Left renal pelvis (tissue), 4 donors: ENCODE measurements at regions not wholly inside any gene's neighbourhood (a gene's known extent, or its start where the extent isn't known, plus 50 kb on each side); places are given as distances from the start of the nearest gene placed in this dataset.

Experiments used
- DNase-seq, 4 donors: peaks; one replicate each; pipeline ENCODE4 v3.0.0-alpha.2; 2013; ENCODE audit warnings: low read depth in 4 of 4, low spot score in 3 of 4

GRCh38 chr6:44603044-44603686, 215.7 kb downstream of the CDC5L start:
- no peak for DNase-seq

- no peak for DNase-seq
These were observed 219.0 kb downstream of the CDC5L start for GRCh38 chr6:44606504-44606903.

DNA sequence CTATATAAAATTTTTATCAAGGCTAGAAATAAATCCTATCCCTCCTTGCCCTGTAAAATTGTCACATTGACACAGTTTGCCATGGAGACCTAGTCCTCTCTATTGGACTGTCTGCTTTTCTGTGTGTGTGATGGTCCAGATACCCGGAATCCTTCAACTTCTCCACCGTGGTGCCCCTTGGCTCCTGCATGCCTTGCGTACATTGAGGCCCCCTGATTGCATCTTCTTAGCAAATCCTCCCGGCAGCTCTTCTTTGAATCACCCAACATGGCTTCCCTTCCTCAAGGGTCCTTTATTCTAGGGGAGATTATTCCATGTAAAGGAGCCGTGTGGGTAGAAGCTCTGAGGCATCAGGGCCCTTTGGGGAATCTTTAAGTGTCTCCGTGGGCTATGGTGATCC, 219.5 kb downstream of the CDC5L start:
- no peak for DNase-seq

DNA sequence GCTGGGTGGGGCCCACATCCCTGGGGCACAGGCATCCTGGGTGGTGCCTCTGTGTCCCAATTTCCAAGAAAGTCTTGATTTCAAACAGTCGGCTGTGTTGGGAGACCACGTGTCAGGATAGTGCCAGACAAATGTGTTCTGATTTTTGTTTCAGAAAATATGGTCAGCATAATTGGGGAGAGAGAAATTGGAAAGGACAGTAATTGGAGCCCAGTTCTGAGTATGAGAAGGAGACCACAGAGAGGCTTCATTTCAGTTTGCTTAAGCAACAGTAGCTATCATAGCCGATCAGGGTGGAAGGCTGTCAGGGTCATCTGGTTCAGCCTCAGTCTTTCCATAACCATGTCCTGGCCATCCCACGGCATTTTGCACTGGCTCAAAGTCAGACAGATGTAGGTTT, 220.7 kb downstream of the CDC5L start:
- no peak for DNase-seq

- DNase-seq: no peak
These were observed 221.6 kb downstream of the CDC5L start for GRCh38 chr6:44609051-44609612.

DNA sequence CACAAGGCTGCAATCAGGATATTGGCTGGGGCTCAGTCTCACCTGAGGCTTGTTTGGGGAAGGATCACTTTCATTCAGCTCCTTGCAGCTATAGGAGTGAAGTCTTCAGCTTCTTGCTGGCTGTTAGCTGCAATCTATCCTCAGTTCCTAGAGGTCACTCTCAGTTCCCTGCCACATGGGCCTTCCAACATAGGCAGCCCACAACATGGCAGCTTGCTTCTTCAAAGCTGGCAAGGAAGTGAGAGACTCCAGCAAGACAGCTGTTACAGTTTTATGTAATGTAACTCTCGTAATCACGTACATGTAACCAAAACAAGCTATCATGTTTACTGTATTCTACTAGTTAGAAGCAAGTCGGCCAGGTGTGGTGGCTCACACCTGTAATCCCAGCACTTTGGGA, 226.9 kb downstream of the CDC5L start:
- no peak for DNase-seq

DNA sequence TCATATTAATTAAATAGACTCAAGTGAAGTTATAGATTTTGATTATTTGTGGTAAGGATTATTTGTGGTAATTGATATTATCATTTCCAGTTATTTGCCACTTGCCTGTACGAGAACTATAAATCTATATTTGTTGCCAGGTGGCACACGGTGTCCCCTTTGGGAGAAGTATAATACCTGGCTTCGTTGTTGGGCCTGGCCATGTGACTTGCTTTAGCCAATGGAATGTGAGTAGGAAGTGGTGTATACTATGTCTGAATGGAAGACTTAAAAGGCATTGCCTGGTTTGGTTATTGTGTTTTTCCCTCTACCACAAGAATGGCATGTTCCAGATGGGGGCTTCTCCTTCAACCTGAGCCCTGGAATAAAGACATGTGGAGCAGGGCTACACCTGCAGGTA, 228.1 kb downstream of the CDC5L start:
- no peak for DNase-seq

- DNase-seq: no peak
These were observed 229.9 kb downstream of the CDC5L start for GRCh38 chr6:44617416-44617815.

DNA sequence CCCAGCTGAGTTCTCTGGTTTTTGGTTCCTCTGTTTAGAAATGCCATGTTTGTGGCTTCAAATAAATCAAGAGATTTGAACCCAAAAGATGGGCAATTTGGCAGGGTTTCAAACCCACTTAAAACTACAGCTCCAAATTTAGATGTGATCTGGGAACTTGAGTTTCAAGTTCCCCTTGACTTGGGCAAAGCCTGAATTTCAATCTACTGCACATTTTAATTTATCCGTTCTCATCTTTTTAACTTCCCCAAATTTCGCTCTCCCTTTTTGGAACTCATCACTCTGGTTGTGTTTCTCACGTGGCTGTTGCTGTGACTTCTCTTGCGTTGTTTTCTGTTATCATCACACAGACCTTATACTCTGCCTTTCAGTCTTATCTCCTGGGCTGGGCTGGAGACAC, 230.9 kb downstream of the CDC5L start:
- DNase-seq: no peak

DNA sequence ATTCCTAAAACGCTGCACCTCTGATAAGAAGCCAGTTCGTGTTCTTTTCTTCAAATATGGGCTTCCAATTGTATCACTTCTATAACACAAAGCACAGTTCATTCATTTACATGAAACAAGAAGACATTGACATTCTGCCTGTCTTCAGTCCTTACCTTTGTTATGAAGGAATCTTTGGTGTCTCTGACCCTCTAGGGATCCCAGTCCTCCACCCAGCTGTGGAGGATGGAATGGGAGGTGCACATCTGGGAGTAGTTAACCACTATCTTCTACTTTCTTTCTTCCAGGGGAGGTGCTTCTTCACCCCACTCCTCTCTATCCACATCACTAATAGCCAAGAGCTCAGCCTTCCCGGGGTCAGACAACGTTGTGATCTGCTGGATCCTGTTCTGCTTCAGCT, 233.4 kb downstream of the CDC5L start:
- DNase-seq: no peak

- no peak for DNase-seq
These were observed 234.3 kb downstream of the CDC5L start for GRCh38 chr6:44621846-44622245.

GRCh38 chr6:44622555-44622954, 235.0 kb downstream of the CDC5L start:
- no peak for DNase-seq

DNA sequence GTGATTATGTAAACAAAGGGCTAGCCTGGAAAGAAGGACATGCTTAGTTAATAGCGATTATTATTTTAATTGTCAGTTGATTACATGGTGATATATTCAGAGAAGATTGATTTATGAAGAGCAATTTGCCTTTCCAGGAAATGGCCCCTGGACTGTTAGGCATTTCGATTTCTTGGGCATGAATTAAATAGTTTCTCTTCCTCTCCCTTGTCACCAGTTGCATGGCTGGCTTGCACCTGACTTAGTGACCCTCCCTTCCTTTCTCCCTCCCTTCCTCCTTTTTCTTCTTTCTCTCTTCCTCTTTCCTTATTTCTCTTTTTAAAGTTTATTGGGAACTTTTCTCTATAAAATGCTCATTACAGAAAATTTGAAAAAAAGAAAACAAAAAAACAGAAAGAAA, 235.4 kb downstream of the CDC5L start:
- no peak for DNase-seq

- DNase-seq: no peak
These were observed 236.7 kb downstream of the CDC5L start for GRCh38 chr6:44624226-44624625.

DNA sequence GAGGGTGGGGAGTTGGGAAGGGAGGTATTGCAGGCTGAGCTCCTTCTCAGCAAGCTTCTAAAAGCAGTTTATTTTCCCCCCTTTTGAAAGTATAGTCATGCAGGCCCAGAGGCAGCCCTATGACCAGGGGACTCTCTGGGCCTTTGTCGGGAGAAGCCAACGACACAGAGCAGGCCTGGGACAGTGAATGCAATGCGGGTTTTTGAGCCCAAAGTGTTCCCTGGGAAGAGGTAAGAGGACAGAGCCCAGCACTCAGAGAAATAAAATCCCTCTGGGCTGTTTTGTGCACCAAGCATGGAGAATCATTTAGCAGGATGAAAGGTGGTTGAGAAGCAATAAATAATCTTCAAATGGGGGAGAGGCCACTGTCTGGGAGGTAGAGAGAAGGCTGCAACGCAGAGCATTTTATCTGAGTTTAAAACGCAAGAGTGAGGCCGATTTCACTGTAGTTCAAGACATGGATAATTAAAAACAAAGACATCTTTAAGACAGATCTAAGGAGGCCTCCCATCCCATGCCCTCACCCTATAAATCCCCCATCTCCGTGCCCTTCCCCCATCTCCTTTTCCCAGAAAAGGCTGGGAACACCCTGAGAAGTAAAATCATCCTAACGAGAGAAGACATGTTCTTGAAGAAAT, 237.5 kb downstream of the CDC5L start:
- DNase-seq: peak in 2 of 4 donors; percentile 29 to 35

- no peak for DNase-seq
These were observed 238.5 kb downstream of the CDC5L start for GRCh38 chr6:44625996-44626395.

- DNase-seq: no peak
These were observed 239.1 kb downstream of the CDC5L start for GRCh38 chr6:44626616-44627015.

- DNase-seq: no peak
These were observed 239.8 kb downstream of the CDC5L start for GRCh38 chr6:44627091-44627882.

GRCh38 chr6:44627883-44628271, 240.4 kb downstream of the CDC5L start:
- DNase-seq: no peak

DNA sequence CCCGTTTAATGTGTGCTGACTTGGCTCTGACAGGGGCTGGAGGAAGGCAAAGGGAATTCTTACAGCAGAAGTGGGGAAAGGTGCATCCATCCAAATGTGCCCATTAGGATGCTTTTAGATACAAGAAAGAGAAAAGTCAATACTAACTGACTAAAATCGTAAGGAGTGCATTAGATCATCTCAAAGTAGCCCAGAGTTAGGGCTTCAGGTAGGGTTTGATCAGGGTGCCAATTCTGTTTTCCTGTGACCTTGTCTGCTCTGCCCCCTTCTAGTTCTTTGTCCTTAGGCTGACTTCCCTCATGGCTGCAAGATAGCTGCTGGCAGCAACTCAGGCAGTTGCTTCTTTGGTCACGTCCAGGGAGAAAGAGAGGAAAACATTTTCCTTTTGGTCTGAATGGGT, 240.8 kb downstream of the CDC5L start:
- DNase-seq: no peak

GRCh38 chr6:44629636-44630035, 242.1 kb downstream of the CDC5L start:
- DNase-seq: no peak
